Activated naive CD4-positive, alpha-beta T cell treated with anti-CD3 and anti-CD28 coated beads, Interleukin-2, amount 50 U/mL, for 16 hours (primary cell): ENCODE measurements at regions not wholly inside any gene's neighbourhood (a gene's known extent, or its start where the extent isn't known, plus 50 kb on each side); places are given as distances from the start of the nearest gene placed in this dataset.

Source experiments
- DNase-seq: peaks from one replicate; pipeline ENCODE4 v3.0.0-alpha.2; 2020

DNA sequence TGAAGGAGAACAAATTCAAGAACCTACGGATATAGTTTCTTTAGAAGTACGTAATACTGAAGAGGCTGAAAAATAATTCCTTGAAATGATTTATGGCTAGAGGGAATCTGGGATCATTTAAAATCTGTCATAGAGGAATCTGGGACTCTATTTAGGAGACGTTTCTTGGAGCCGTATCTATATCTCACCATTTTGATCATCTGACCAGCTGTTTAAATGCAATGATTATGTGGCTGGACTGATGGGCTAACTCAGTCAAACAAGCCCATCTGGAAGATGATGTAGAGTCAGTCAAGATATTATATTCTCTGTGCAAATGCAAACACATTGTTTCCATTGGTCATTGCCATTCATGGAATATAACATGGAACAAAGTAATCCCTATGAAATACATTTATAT is 467.7 kb upstream of the ZFHX3 start:
- DNase-seq = no peak

DNA sequence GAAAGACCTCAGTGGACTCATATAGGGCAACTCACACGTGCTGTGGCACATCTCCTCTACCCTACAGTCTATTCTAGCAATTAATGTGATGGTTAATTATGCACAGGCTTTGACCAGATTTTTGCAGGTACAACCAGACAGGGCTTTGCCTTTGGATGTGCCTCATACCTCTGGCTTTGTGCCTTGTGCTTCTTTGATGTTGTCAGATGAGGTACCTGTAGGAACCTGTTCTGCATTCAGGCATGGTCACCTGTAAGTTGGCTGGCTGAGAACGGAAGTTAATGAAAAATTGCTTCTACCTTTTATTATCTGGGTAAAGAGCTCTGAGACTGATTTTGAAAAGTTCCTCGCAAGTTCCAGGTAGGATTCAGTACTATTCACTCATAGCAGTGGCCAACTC is 462.9 kb upstream of the ZFHX3 start:
- no peak for DNase-seq

GRCh38 chr16:73506568-73507056 is 458.7 kb upstream of the ZFHX3 start:
- no peak for DNase-seq

- no peak for DNase-seq
Observed at GRCh38 chr16:73505577-73505976, 457.6 kb upstream of the ZFHX3 start.

DNA sequence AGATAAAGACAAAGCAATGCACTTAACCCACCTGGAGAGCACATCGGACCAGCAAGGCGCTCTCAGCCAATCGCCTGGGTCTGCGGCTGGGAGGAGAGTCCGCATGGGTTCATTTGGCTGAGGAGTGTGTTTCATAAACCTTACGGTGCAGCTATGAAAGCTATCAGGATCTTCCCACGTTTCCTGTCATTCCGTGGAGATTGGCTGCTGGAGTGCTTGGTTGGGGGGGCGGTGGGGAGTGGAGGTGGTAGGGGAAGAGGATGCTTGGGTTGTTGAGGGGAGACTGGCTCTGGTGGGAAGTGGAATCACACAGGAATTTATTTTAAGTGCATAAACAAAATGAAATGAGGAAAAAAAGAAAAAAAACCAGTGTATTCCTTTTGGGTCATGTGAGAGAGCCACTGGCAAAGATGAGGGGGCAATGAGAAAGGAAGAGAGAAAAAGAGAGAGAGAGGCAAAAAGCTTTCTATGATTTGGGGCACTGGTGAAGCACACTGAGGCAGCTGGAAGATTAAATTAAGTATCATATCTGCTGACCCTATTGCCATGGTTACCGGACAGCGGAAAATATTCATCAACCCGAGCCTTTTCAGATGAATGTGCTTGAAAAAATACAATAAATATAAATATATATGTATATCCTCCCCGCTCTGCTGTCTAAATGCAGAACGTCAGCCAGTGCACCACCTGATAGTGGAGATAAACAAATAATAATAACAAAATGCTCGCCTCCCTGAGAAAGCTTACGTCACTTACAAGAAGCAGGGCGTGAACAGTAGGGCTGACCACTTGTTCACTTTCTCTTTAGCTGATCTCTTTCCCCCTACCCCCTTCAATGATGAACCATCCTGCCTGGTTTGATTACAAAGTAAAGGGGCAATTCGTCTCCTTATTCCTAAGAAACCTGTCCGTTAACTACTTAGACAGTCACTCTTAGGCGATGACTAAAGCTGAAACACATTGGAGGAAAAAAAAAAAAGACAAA is 457.0 kb upstream of the ZFHX3 start:
- DNase-seq = no peak

DNA sequence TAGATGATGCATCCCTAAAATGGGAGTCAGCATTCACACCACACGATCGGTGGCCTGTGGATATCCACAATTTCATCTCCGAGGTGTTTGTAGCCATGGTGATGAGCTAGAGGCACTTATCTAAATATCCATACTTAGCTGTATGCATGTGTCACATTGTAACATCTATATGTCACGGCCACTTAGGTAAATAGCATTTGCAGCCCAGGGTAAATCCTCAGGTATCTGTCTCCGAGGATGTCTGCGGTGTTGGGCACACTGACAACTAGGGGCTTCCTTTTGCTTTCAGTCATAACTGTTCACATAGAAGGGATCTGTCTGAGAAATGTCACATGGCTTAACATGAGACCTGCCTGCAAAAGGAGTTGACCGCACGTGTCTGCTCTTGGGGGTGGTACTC is 455.2 kb upstream of the ZFHX3 start:
- no peak for DNase-seq

GRCh38 chr16:73499276-73499675 is 451.3 kb upstream of the ZFHX3 start:
- no peak for DNase-seq

DNA sequence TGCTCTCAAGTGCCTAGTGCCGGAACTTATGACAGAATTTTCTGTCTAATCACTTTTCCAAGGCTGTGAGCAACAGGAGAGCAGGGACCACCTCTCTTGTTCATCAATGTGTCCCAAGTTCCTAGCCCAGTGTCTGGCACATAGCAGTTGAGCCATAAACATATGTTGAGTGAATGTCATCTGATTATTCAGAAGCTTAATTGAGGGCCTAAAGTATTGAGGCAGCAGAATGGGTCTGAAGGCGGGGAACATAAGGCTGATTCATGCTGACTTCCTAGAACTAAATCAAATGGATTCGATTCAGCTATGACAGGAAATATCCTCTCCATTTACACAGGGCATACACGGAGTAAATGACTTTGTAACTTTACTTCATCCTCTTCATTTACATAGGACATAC is 438.0 kb upstream of the ZFHX3 start:
- DNase-seq = no peak

- DNase-seq = no peak
Observed at GRCh38 chr16:73483934-73484711, 436.2 kb upstream of the ZFHX3 start.

- no peak for DNase-seq
Observed at GRCh38 chr16:73483076-73483791, 435.3 kb upstream of the ZFHX3 start.

DNA sequence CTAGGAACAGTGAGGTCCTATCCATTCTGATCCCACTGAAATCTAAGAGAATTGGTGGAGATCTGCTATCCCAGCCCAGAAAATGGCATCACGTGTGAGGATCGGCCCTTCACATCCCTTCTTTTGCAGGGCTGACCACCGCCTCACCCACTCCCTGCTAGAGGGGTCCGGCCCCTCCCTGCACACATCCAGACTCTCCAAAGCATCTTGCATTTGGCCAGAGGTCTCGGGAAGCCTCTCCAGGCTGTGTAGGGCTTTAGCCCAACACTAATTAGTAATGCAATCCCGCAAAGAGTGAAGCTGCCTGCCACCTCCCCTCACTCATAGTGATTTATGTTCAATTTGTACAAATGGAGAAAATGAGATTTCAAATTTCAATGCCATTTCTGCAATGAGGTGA is 434.4 kb upstream of the ZFHX3 start:
- no peak for DNase-seq

GRCh38 chr16:73480381-73480780 is 432.5 kb upstream of the ZFHX3 start:
- DNase-seq = no peak

- DNase-seq = no peak
Observed at GRCh38 chr16:73473713-73474112, 425.8 kb upstream of the ZFHX3 start.

GRCh38 chr16:73464834-73465233 is 416.9 kb upstream of the ZFHX3 start:
- no peak for DNase-seq

DNA sequence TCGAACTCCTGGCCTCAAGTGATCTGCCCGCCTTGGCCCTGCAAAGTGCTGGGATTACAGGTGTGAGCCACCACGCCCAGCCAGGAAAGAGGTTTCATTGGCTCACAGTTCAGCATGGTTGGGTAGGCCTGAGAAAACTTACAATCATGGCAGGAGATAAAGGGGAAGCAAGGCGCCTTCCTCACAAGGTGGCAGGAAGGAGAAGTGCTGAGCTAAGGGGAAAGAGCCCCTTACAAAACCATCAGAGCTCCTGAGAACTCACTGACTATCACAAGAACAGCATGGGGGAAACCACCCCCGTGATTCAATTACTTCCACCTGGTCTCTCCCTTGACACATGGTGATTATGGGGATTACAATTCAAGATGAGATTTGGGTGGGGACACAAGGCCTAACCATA is 411.7 kb upstream of the ZFHX3 start:
- no peak for DNase-seq

DNA sequence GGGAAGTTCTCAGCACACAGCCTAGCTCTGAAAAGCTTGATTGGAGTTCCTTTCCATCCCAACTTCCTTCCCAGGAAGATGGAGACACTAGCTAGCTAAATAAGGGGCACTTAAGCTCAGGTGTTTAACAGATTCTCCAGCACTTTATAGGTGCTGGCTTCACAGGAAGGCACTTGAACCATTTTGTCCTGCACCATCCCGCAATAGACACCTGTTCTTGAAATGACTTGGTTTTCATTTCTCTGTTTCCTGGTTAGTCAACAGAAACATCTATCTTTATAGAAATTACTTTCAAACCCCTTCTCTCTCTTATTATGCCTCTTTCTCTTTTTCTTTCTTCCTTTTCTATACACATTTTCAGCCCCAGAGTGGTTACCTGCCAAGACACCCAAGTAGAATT is 409.9 kb upstream of the ZFHX3 start:
- no peak for DNase-seq

DNA sequence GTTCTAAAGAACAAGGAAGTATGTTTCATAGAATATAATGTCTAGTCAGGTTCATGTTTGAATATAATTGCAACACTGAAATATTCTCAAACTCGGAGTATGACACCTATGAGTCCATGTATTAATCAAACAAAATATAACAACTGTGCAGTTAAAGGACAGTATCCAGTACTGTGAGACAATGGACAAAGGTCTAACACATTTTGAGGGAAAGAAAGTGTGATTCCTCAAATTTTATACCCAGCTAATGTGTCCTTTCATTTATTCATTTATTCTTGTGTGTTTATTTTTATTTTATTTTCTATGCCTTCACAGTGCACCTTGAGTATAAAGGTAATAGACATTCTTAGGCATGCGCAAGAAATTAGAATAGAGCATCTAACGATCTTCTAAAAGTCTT is 401.0 kb upstream of the ZFHX3 start:
- no peak for DNase-seq

DNA sequence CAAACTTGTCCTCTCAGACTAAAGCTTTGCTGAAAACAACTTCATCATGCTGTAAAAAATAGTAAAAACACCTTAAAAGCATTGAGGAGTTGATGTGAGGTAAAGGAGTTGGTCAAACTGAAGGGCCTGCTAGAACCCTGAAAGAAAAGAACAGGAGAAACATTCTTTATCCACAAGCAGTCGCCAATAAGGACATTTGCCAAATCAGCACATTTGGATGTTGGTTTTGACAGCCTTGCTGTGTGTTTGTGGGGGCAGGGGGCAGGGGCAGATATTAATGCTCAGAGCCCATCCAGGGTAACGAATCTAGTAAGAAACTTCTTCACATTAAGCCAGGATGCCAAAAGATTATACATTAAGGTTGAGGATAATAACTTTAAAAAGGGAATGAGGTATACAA is 399.9 kb upstream of the ZFHX3 start:
- DNase-seq = no peak

DNA sequence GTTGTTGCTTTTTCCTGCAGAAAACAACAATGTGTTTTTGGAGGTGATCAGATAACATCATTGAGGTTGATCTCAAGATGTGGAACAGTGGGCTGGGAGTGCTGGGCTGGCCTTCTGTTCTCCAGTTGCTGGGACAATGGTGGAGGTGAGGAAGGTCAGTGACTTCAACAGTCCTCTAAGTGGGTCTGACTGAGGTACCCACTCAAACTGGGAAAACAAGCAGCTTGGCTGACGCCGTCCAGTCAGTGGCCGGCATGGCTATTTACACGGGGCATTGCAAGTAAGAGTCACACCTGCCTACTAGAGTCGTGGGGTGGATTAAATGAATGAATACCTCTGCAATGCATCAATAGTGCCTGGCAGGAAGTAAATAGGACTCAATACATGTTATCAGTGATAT is 386.7 kb upstream of the ZFHX3 start:
- DNase-seq = no peak

- DNase-seq = no peak
Observed at GRCh38 chr16:73433731-73434307, 385.9 kb upstream of the ZFHX3 start.

DNA sequence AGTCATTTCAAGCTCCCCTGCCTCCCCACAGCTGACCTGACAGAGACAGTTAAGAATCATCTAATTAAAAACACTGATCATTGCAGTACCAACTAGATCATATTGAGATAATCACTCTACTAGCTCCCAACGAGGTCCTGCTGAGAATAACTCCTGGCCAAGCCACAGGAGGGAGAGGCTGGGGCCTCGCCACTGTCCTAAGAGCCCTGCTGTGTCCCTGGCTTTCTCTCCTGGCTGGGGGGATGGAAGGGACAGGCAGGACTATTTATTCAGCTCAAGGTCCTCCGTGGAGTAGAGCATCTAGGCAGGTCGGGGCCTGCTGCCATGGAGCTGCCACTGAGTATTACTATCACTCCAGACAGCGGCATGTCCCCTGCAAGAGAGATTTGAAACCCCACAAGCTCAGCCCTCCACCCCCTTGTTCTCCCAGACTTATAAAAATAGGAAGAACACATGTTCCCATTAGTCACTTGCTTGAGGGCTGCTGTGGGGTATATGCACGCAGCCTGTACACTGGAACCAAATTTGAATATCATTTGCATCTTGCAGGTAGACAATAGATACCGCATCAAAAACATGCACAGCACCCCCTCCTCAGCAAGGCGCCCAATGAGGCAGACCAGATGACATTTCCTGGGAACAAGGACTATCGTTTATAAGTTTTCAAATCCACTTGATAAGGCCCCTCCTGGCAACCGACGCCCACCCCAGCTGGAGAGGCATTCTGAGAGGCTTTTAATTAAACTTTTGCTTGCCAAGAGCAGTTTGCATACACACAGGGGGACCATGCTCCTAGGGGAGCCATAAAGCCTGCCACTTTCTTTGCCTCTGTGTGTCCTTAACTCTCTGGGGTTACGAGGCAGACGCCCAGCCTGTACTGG is 385.2 kb upstream of the ZFHX3 start:
- no peak for DNase-seq

DNA sequence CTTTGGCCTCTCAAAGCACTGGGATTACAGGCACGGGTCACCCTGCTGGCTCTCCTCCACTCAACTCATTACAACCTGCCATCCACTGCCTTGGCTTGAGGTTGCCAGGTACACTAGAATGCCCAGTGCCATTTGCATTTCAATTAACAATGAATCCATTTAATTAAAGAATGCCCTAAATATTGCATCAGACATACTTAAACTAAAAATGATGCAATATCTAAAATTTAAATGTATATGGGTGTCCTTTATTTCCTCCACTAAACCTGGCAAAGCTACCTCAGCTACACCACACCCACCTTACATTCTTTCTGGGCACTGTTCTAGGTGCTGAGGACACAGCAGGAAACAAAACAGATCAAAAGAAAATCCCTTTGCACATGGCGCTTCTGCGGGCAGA is 382.2 kb upstream of the ZFHX3 start:
- DNase-seq = no peak
